Amniotic epithelial cell (primary cell): ENCODE measurements at regions not wholly inside any gene's neighbourhood (a gene's known extent, or its start where the extent isn't known, plus 50 kb on each side); places are given as distances from the start of the nearest gene placed in this dataset.
"Not testable (repeated sequence)": the region's sequence is repeated elsewhere in the genome, so short reads cannot be mapped to it uniquely, and the experiment has no call there.

ENCODE experiments used
- DNase-seq: peaks from one replicate; pipeline ENCODE4 v3.0.0-alpha.2; 2010; ENCODE audit warnings: low read depth

DNA sequence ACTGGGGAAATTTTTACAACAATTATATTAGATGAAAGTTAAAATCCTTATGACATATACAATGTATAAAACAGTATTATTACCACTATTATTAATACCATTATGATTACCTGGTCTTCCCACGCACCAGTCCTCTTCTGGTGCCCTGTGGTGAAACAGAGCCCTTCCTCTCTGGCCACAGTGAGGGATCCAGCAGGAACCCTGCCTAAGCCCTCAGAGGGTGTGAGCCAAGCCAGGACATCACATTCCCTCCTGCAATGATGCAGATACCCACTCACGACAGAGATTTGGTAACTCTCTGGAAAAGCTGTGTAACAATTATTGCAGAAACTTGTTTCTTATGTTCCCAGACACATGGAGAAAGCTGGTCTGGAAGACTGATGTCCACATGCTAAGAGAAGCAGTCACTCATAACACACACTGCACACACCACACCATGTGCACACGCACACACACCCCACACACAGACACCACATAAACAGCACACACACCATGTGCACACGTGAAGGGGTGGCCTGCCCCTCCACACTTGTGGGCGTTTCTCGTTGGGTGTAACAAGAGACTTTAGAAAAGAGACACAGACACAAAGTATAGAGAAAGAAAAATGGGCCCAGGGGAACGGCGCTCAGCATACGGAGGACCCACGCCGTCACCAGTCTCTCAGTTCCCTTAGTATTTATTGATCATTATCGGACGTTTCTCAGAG, 1373.8 kb upstream of the DEFB115 start:
- DNase-seq: not testable (repeated sequence)

DNA sequence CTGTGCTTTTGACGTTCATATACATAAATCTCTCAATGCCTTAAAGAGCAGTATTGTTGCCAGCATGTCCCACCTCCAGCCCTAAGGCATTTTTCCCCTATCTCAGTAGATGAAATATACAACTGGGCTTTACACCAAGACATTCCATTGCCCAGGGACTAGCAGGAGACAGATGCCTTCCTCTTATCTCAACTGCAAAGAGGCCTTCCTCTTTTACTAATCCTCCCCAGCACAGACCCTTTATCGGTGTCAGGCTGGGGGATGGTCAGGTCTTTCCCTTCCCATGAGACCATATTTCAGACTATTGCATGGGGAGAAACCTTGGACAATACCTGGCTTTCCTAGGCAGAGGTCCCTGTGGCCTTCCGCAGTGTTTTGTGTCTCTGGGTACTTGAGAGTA, 1373.1 kb upstream of the DEFB115 start:
- DNase-seq: not testable (repeated sequence)

DNA sequence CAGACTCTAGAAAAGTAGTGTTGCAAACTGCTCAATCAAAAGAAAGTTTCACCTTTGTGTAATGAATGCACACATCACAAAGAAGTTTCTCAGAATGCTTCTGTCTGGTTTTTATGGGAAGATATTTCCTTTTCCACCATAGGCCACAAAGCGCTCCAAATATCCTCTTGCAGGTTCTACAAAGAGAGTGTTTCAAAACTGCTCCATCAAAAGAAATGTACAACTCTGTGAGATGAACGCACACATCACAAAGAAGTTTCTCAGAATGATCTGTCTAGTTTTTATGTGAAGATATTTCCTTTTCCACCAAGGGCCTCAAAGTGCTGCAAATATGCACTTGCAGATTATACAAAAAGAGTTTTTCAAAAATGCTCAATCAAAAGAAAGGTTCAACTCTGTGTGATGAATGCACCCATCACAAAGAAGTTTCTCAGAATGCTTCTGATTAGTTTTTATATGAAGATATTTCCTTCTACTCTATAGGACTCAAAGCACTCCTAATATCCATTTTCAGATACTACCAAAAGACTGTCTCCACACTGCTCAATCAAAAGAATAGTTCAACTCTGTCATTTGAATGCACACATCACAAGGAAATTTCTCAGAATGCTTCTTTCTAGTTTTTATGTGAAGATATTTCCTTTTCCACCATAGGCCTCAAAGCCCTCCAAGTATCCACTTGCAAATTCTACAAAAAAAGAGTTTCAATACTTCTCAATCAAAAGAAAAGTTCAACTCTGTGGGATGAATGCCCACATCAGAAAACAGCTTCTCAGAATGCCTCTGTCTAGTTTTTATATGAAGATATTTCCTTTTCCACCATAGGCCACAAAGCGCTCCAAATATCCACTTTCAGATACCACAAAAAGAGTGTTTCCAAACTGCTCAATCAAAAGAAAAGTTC, 1371.9 kb upstream of the DEFB115 start:
- not testable (repeated sequence) for DNase-seq

DNA sequence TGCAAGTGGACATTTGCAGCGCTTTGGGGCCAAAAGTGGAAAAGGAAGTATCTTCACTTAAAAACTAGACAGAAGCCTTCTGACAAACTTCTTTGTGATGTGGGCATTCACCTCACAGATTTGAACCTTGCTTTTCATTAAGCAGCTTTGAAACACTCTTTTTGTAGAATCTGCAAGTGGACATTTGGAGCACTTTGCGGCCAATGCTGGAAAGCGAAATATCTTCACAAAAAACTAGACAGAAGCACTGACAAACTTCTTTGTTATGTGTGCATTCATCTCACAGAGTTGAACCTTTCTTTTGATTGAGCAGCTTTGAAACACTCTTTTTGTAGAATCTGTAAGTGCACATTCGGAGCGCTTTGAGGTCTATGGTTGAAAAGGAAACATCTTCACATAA, 1365.9 kb upstream of the DEFB115 start:
- not testable (repeated sequence) for DNase-seq
